Tibial nerve (tissue), 4 donors: ENCODE measurements at regions not wholly inside any gene's neighbourhood (a gene's known extent, or its start where the extent isn't known, plus 50 kb on each side); places are given as distances from the start of the nearest gene placed in this dataset.
"Not testable (repeated sequence)": the region's sequence is repeated elsewhere in the genome, so short reads cannot be mapped to it uniquely, and the experiment has no call there.

Experiments
- DNase-seq, 2 donors: peaks; one replicate each; pipeline ENCODE4 v3.0.0-alpha.2; 2019; ENCODE audit warnings: low spot score in 2 of 2
- H3K27ac ChIP-seq, 4 donors: fragments of 200-600 bp; sonication (generic) in 3 of 4; one replicate each; pipeline ENCODE4 v1.5.1; 2017 to 2019; ENCODE audit warnings: mild to moderate bottlenecking in 1 of 4
- H3K27me3 ChIP-seq, 2 donors: fragments of 200-600 bp; sonication (generic) in 1 of 2; one replicate each; pipeline versions ENCODE4 v1.5.1 to v1.6.0; 2017 to 2019
- H3K36me3 ChIP-seq, 3 donors: fragments of 200-600 bp; sonication (generic); one replicate each; pipeline ENCODE4 v1.5.1; 2018 to 2019
- H3K4me1 ChIP-seq, 4 donors: fragments of 200-600 bp; sonication (generic) in 3 of 4; one replicate each; pipeline ENCODE4 v1.5.1; 2017 to 2019
- H3K4me3 ChIP-seq, 4 donors: fragments of 200-600 bp; sonication (generic) in 3 of 4; one replicate each; pipeline ENCODE4 v1.5.1; 2017 to 2019; ENCODE audit warnings: mild to moderate bottlenecking in 1 of 4, moderate library complexity in 1 of 4
- H3K9me3 ChIP-seq, 4 donors: fragments of 200-600 bp; sonication (generic) in 3 of 4; one replicate each; pipeline ENCODE4 v1.5.1; 2017 to 2019
- CTCF ChIP-seq, 5 experiments: fragments of 200-600 bp in 3 of 5; fragments of 450-650 bp in 2 of 5; sonication (generic) in 3 of 5; IDR thresholded peaks; one replicate each; pipeline ENCODE4 v1.5.1; 2016 to 2019; ENCODE audit warnings: antibody characterized with exemption in 5 of 5, mild to moderate bottlenecking in 3 of 5, moderate library complexity in 2 of 5
- EP300 ChIP-seq, 2 donors: sonication (generic); formaldehyde crosslinking; IDR thresholded peaks; one replicate each; pipeline ENCODE4 v1.6.1; 2017; ENCODE audit warnings: antibody characterized with exemption in 2 of 2, mild to moderate bottlenecking in 1 of 2
- POLR2A ChIP-seq, 2 donors: fragments of 450-650 bp; IDR thresholded peaks; one replicate each; pipeline ENCODE4 v1.6.1; 2017; ENCODE audit warnings: antibody characterized with exemption in 2 of 2, mild to moderate bottlenecking in 2 of 2, moderate library complexity in 2 of 2
- WGBS, 2 donors: methylation state at CpG; one replicate each; pipeline ENCODE4 v1.1.5; 2018; 5-methylcytosine and 5-hydroxymethylcytosine counted together

- H3K4me3 ChIP-seq = no peak overlapping the region
- no peaks in the 10 kb centered on the region for H3K9me3 ChIP-seq
- H3K4me1 ChIP-seq = no peaks in the 10 kb centered on the region
- no peaks in the 10 kb centered on the region for H3K36me3 ChIP-seq
- H3K27me3 ChIP-seq = no peaks in the 10 kb centered on the region
- H3K27ac ChIP-seq = no peak overlapping the region
- 50 to 52% methylated on average over 3 of the region's 3 CpGs for WGBS, 2 donors
- peak in 1 of 2 donors; percentile 10 for DNase-seq
- TF ChIP-seq POLR2A (IDR thresholded peaks at IDR 0.05) (no peak), EP300 (IDR thresholded peaks at IDR 0.05) (no peak)
Observed at GRCh38 chrX:139423186-139423585, 107.4 kb upstream of the F9 start.

GRCh38 chrX:139398258-139398657 is 132.3 kb upstream of the F9 start:
- WGBS, 2 donors = 92 to 100% methylated on average over 2 of the region's 2 CpGs
- H3K9me3 ChIP-seq, H3K4me3 ChIP-seq, H3K4me1 ChIP-seq, H3K36me3 ChIP-seq, DNase-seq, H3K27me3 ChIP-seq, H3K27ac ChIP-seq: not testable (repeated sequence)

- Histone ChIP-seq H3K36me3 (no peaks in the 10 kb centered on the region), H3K4me3 (no peak overlapping the region), H3K4me1 (no peaks in the 10 kb centered on the region), H3K27me3 (no peaks in the 10 kb centered on the region), H3K9me3 (no peaks in the 10 kb centered on the region), H3K27ac (no peak overlapping the region)
- no peak for DNase-seq
- 48 to 76% methylated on average over 3 of the region's 3 CpGs for WGBS, 2 donors
- no peak for TF ChIP-seq EP300 (IDR thresholded peaks at IDR 0.05)
- TF ChIP-seq CTCF (IDR thresholded peaks at IDR 0.05) = no peak
- TF ChIP-seq POLR2A (IDR thresholded peaks at IDR 0.05) = no peak
Observed at GRCh38 chrX:139388254-139388653, 142.3 kb upstream of the F9 start.

- Histone ChIP-seq H3K9me3 (no peaks in the 10 kb centered on the region), H3K36me3 (no peaks in the 10 kb centered on the region), H3K4me3 (no peak overlapping the region), H3K27ac (no peak overlapping the region), H3K4me1 (no peaks in the 10 kb centered on the region), H3K27me3 (no peaks in the 10 kb centered on the region)
- 78 to 93% methylated on average over 3 to 10 of the region's 14 CpGs for WGBS, 2 donors
- TF ChIP-seq POLR2A (IDR thresholded peaks at IDR 0.05) = no peak
- no peak for TF ChIP-seq CTCF (IDR thresholded peaks at IDR 0.05)
- DNase-seq = no peak
Observed at GRCh38 chrX:139382529-139382928, 148.0 kb upstream of the F9 start.

GRCh38 chrX:139376547-139376946 is 154.0 kb upstream of the F9 start:
- not testable (repeated sequence) for DNase-seq, H3K4me3 ChIP-seq, H3K4me1 ChIP-seq, H3K27ac ChIP-seq, H3K36me3 ChIP-seq, H3K27me3 ChIP-seq, H3K9me3 ChIP-seq
- 81 to 94% methylated on average over 3 of the region's 3 CpGs for WGBS, 2 donors

- H3K4me1 ChIP-seq = no peaks in the 10 kb centered on the region
- H3K4me3 ChIP-seq = no peak overlapping the region
- no peaks in the 10 kb centered on the region for H3K9me3 ChIP-seq
- no peak overlapping the region for H3K27ac ChIP-seq
- H3K36me3 ChIP-seq = no peaks in the 10 kb centered on the region
- TF ChIP-seq POLR2A (IDR thresholded peaks at IDR 0.05) = no peak
- TF ChIP-seq CTCF (IDR thresholded peaks at IDR 0.05) = no peak
- TF ChIP-seq EP300 (IDR thresholded peaks at IDR 0.05) = no peak
- DNase-seq = no peak
- H3K27me3 ChIP-seq = peaks cover 0 to 2% of the 10 kb centered on the region in 2 donors
Observed at GRCh38 chrX:139360356-139360755, 170.2 kb upstream of the F9 start.

GRCh38 chrX:139342594-139342991 is 187.9 kb upstream of the F9 start:
- H3K27me3 ChIP-seq, DNase-seq, H3K4me1 ChIP-seq, H3K9me3 ChIP-seq, H3K27ac ChIP-seq, H3K36me3 ChIP-seq, H3K4me3 ChIP-seq: not testable (repeated sequence)
- 30 to 36% methylated on average over 3 to 4 of the region's 4 CpGs for WGBS, 2 donors

GRCh38 chrX:139341855-139342593 is 188.5 kb upstream of the F9 start:
- H3K27ac ChIP-seq, H3K36me3 ChIP-seq, H3K27me3 ChIP-seq, H3K9me3 ChIP-seq, DNase-seq, H3K4me1 ChIP-seq, H3K4me3 ChIP-seq: not testable (repeated sequence)
- WGBS, 2 donors = 21% methylated on average over 16 to 20 of the region's 21 CpGs
